Tibial nerve (tissue), 4 donors: ENCODE measurements at regions not wholly inside any gene's neighbourhood (a gene's known extent, or its start where the extent isn't known, plus 50 kb on each side); places are given as distances from the start of the nearest gene placed in this dataset.
"Not testable (repeated sequence)": the region's sequence is repeated elsewhere in the genome, so short reads cannot be mapped to it uniquely, and the experiment has no call there.

Experiments
- DNase-seq, 2 donors: peaks; one replicate each; pipeline ENCODE4 v3.0.0-alpha.2; 2019; ENCODE audit warnings: low spot score in 2 of 2
- H3K27ac ChIP-seq, 4 donors: fragments of 200-600 bp; sonication (generic) in 3 of 4; one replicate each; pipeline ENCODE4 v1.5.1; 2017 to 2019; ENCODE audit warnings: mild to moderate bottlenecking in 1 of 4
- H3K27me3 ChIP-seq, 2 donors: fragments of 200-600 bp; sonication (generic) in 1 of 2; one replicate each; pipeline versions ENCODE4 v1.5.1 to v1.6.0; 2017 to 2019
- H3K36me3 ChIP-seq, 3 donors: fragments of 200-600 bp; sonication (generic); one replicate each; pipeline ENCODE4 v1.5.1; 2018 to 2019
- H3K4me1 ChIP-seq, 4 donors: fragments of 200-600 bp; sonication (generic) in 3 of 4; one replicate each; pipeline ENCODE4 v1.5.1; 2017 to 2019
- H3K4me3 ChIP-seq, 4 donors: fragments of 200-600 bp; sonication (generic) in 3 of 4; one replicate each; pipeline ENCODE4 v1.5.1; 2017 to 2019; ENCODE audit warnings: mild to moderate bottlenecking in 1 of 4, moderate library complexity in 1 of 4
- H3K9me3 ChIP-seq, 4 donors: fragments of 200-600 bp; sonication (generic) in 3 of 4; one replicate each; pipeline ENCODE4 v1.5.1; 2017 to 2019
- CTCF ChIP-seq, 5 experiments: fragments of 200-600 bp in 3 of 5; fragments of 450-650 bp in 2 of 5; sonication (generic) in 3 of 5; IDR thresholded peaks; one replicate each; pipeline ENCODE4 v1.5.1; 2016 to 2019; ENCODE audit warnings: antibody characterized with exemption in 5 of 5, mild to moderate bottlenecking in 3 of 5, moderate library complexity in 2 of 5
- EP300 ChIP-seq, 2 donors: sonication (generic); formaldehyde crosslinking; IDR thresholded peaks; one replicate each; pipeline ENCODE4 v1.6.1; 2017; ENCODE audit warnings: antibody characterized with exemption in 2 of 2, mild to moderate bottlenecking in 1 of 2
- POLR2A ChIP-seq, 2 donors: fragments of 450-650 bp; IDR thresholded peaks; one replicate each; pipeline ENCODE4 v1.6.1; 2017; ENCODE audit warnings: antibody characterized with exemption in 2 of 2, mild to moderate bottlenecking in 2 of 2, moderate library complexity in 2 of 2
- WGBS, 2 donors: methylation state at CpG; one replicate each; pipeline ENCODE4 v1.1.5; 2018; 5-methylcytosine and 5-hydroxymethylcytosine counted together

DNA sequence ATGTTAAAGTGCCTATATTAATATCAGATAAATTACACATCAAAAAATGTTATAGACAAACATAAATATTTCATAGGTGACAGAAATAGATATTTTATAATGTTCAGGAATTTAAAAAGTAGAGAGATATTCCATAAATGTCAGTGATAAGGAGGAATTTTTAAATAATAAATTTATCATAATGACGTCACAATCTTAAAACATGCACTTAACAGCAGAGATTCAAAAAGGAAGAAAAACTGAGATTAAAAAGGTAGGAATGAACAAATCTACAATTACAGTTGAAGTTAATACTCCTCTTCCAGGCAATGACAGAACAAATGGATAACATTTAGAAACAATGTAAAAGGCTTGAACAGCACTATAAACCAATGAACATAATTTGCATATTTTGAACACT is 345.4 kb upstream of the NOX3 start:
- H3K36me3 ChIP-seq = no peaks in the 10 kb centered on the region
- WGBS, 2 donors = 88 to 95% methylated on average over 1 of the region's 1 CpG
- TF ChIP-seq EP300 (IDR thresholded peaks at IDR 0.05) (no peak), CTCF (IDR thresholded peaks at IDR 0.05) (no peak), POLR2A (IDR thresholded peaks at IDR 0.05) (no peak)
- H3K4me3 ChIP-seq = no peak overlapping the region
- DNase-seq = no peak
- H3K27ac ChIP-seq = no peak overlapping the region
- H3K4me1 ChIP-seq = no peaks in the 10 kb centered on the region
- no peaks in the 10 kb centered on the region for H3K27me3 ChIP-seq
- peaks cover 0 to 7% (median 0%) of the 10 kb centered on the region in 4 donors for H3K9me3 ChIP-seq

DNA sequence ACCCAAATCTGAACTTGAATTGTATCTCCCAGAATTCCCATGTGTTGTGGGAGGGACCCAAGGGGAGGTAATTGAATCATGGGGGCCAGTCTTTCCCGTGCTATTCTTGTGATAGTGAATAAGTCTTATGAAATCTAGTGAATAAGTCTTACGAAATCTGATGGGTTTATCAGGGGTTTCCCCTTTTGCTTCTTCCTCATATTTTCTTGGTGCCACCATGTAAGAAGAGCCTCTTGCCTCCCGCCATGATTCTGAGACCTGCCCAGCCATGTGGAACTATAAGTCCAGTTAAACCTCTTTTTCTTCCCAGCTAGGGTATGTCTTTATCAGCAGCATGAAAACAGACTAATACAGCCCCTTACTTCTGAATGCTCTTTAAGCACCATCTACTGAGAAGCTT is 343.2 kb upstream of the NOX3 start:
- H3K36me3 ChIP-seq, H3K4me1 ChIP-seq, H3K4me3 ChIP-seq, DNase-seq, H3K27ac ChIP-seq, H3K9me3 ChIP-seq, H3K27me3 ChIP-seq: not testable (repeated sequence)
- WGBS, 2 donors = 78 to 85% methylated on average over 3 of the region's 3 CpGs

- 76 to 78% methylated on average over 8 of the region's 8 CpGs for WGBS, 2 donors
- Histone ChIP-seq H3K27me3 (no peaks in the 10 kb centered on the region), H3K9me3 (peaks cover 0 to 3% (median 0%) of the 10 kb centered on the region in 4 donors), H3K36me3 (no peaks in the 10 kb centered on the region), H3K4me1 (no peaks in the 10 kb centered on the region), H3K27ac (no peak overlapping the region), H3K4me3 (no peak overlapping the region)
- DNase-seq = no peak
- no peak for TF ChIP-seq CTCF (IDR thresholded peaks at IDR 0.05)
- TF ChIP-seq EP300 (IDR thresholded peaks at IDR 0.05) = no peak
- no peak for TF ChIP-seq POLR2A (IDR thresholded peaks at IDR 0.05)
Observed at GRCh38 chr6:155795173-155795796, 339.6 kb upstream of the NOX3 start.

DNA sequence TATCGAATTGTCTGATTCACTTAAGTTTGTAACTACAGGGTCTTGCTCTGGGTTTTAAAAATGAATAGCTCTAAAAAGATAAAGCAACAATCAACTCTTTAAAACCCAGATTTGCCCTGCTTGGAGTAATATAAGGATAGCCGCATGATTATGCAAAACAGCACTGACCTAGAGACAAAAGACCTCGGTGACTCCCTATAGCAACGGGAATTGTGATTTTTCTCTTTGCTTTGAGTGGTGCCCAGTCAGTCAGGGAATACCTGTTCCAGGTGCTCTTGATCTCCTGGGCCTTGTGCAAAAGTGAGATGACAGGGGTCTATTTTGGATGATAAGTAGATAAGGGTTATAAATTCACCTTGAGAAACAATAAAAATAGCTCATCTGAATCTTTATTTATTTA is 336.3 kb upstream of the NOX3 start:
- peaks cover 0 to 2% (median 0%) of the 10 kb centered on the region in 4 donors for H3K9me3 ChIP-seq
- H3K4me3 ChIP-seq = no peak overlapping the region
- TF ChIP-seq POLR2A (IDR thresholded peaks at IDR 0.05) (no peak), EP300 (IDR thresholded peaks at IDR 0.05) (no peak), CTCF (IDR thresholded peaks at IDR 0.05) (no peak)
- DNase-seq = no peak
- H3K27me3 ChIP-seq = no peaks in the 10 kb centered on the region
- H3K27ac ChIP-seq = no peak overlapping the region
- no peaks in the 10 kb centered on the region for H3K4me1 ChIP-seq
- H3K36me3 ChIP-seq = no peaks in the 10 kb centered on the region
- 60 to 75% methylated on average over 4 of the region's 4 CpGs for WGBS, 2 donors

GRCh38 chr6:155791186-155791585 is 335.5 kb upstream of the NOX3 start:
- Histone ChIP-seq H3K36me3 (no peaks in the 10 kb centered on the region), H3K4me1 (no peaks in the 10 kb centered on the region), H3K9me3 (peaks cover 0 to 2% (median 0%) of the 10 kb centered on the region in 4 donors), H3K27me3 (no peaks in the 10 kb centered on the region), H3K4me3 (no peak overlapping the region), H3K27ac (no peak overlapping the region)
- DNase-seq = no peak
- WGBS, 2 donors = 78 to 90% methylated on average over 7 of the region's 7 CpGs
- TF ChIP-seq POLR2A (IDR thresholded peaks at IDR 0.05) = no peak
- TF ChIP-seq EP300 (IDR thresholded peaks at IDR 0.05) = no peak
- no peak for TF ChIP-seq CTCF (IDR thresholded peaks at IDR 0.05)

DNA sequence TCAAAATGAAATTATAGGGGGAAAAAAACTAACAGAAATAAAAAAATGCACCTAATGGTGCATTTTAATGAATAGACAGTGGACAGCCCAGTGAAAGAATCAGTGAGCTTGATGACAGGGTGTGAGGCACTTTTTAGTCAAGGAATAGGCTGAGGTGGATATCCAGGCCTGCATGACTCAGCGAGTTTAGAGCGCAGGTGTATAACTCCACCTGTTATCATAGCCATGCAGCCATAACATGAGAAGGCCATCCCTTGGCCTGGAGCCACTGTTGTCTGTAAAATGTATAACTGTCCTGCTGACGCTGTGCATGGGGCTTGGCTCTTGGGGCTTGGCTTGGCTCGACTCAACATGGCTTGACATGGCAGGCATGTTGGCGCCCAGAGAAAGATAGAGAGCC is 331.5 kb upstream of the NOX3 start:
- Histone ChIP-seq H3K36me3 (no peaks in the 10 kb centered on the region), H3K27me3 (no peaks in the 10 kb centered on the region), H3K9me3 (no peaks in the 10 kb centered on the region), H3K27ac (no peak overlapping the region), H3K4me3 (no peak overlapping the region), H3K4me1 (peaks cover 0 to 3% (median 0%) of the 10 kb centered on the region in 4 donors)
- TF ChIP-seq EP300 (IDR thresholded peaks at IDR 0.05) (no peak), CTCF (IDR thresholded peaks at IDR 0.05) (no peak), POLR2A (IDR thresholded peaks at IDR 0.05) (no peak)
- DNase-seq = no peak
- 95 to 100% methylated on average over 5 of the region's 5 CpGs for WGBS, 2 donors
